Neuronal stem cell (in vitro differentiated cells): ENCODE measurements at regions not wholly inside any gene's neighbourhood (a gene's known extent, or its start where the extent isn't known, plus 50 kb on each side); places are given as distances from the start of the nearest gene placed in this dataset.

Source experiments
- DNase-seq: peaks from one replicate; pipeline ENCODE4 v3.0.0-alpha.2; 2013; ENCODE audit warnings: low spot score
- H2AFZ ChIP-seq: one replicate; pipeline ENCODE4 v1.6.1; 2013; ENCODE audit warnings: mild to moderate bottlenecking, low read length, inconsistent platforms
- H2AK5ac ChIP-seq: 2 replicates; pipeline ENCODE4 v1.6.1; 2013; ENCODE audit warnings: low read depth, mild to moderate bottlenecking, inconsistent platforms, low read length, moderate library complexity, mixed read lengths
- H2BK120ac ChIP-seq: 2 replicates; pipeline ENCODE4 v1.6.1; 2013; ENCODE audit warnings: low read depth, mild to moderate bottlenecking, inconsistent platforms, low read length, moderate library complexity, mixed read lengths
- H2BK12ac ChIP-seq: one replicate; pipeline ENCODE4 v1.6.1; 2013; ENCODE audit warnings: low read length, inconsistent platforms
- H2BK15ac ChIP-seq: 2 replicates; pipeline ENCODE4 v1.6.1; 2013; ENCODE audit warnings: mild to moderate bottlenecking, low read length, inconsistent platforms, mixed read lengths
- H2BK5ac ChIP-seq: one replicate; pipeline ENCODE4 v1.6.1; 2013; ENCODE audit warnings: inconsistent platforms, mild to moderate bottlenecking, low read length, moderate library complexity
- H3K14ac ChIP-seq: one replicate; pipeline ENCODE4 v1.6.1; 2013; ENCODE audit warnings: low read length, inconsistent platforms
- H3K18ac ChIP-seq: 2 replicates; pipeline ENCODE4 v1.6.1; 2013; ENCODE audit warnings: low read length, inconsistent platforms
- H3K23ac ChIP-seq: 2 replicates; pipeline ENCODE4 v1.6.1; 2013; ENCODE audit warnings: low read depth, mild to moderate bottlenecking, mixed read lengths, low read length, inconsistent platforms; ENCODE audit not compliant: poor library complexity
- H3K27ac ChIP-seq: replicated peaks from 3 replicates; pipeline ENCODE4 v1.5.1; 2013; ENCODE audit warnings: low read length, inconsistent platforms
- H3K27me3 ChIP-seq, 3 experiments: 2 replicates each; pipeline ENCODE4 v1.6.1; 2013; ENCODE audit warnings: low read length in 3 of 3, mild to moderate bottlenecking in 2 of 3, inconsistent platforms in 1 of 3, low read depth in 1 of 3, mixed read lengths in 1 of 3, moderate library complexity in 1 of 3; ENCODE audit not compliant: control insufficient read depth in 3 of 3, insufficient read depth in 3 of 3
- H3K36me3 ChIP-seq, 2 donors: replicated peaks in 1 of 2; 2 replicates each; pipeline ENCODE4 v1.6.1; 2013; ENCODE audit warnings: low read length in 2 of 2; ENCODE audit not compliant: control insufficient read depth in 2 of 2, insufficient read depth in 2 of 2
- H3K4ac ChIP-seq: 2 replicates; pipeline ENCODE4 v1.6.1; 2013; ENCODE audit warnings: inconsistent platforms, mild to moderate bottlenecking, low read length, moderate library complexity
- H3K4me1 ChIP-seq, 2 donors: 1 replicate in 1 of 2; 2 replicates in 1 of 2; pipeline ENCODE4 v1.6.1; 2013; ENCODE audit warnings: low read length in 2 of 2, low read depth in 1 of 2; ENCODE audit not compliant: control insufficient read depth in 2 of 2, insufficient read depth in 1 of 2
- H3K4me2 ChIP-seq: one replicate; pipeline ENCODE4 v1.6.1; 2013; ENCODE audit warnings: mild to moderate bottlenecking, low read length, inconsistent platforms; ENCODE audit not compliant: insufficient read depth, poor library complexity, severe bottlenecking
- H3K4me3 ChIP-seq, 2 donors: 2 replicates each; pipeline ENCODE4 v1.5.1; 2013; ENCODE audit warnings: low read length in 2 of 2, mild to moderate bottlenecking in 2 of 2, inconsistent platforms in 1 of 2, moderate library complexity in 1 of 2
- H3K79me1 ChIP-seq: one replicate; pipeline ENCODE4 v1.6.1; 2013; ENCODE audit warnings: low read depth, mild to moderate bottlenecking, inconsistent platforms, low read length, moderate library complexity
- H3K9ac ChIP-seq: one replicate; pipeline ENCODE4 v1.6.1; 2013; ENCODE audit warnings: mild to moderate bottlenecking, low read depth, low read length, inconsistent platforms; ENCODE audit not compliant: poor library complexity
- H3K9me3 ChIP-seq, 2 donors: replicated peaks in 1 of 2; 2 replicates each; pipeline versions ENCODE3 to v1.6.1; 2013; ENCODE audit warnings: low read length in 2 of 2, mild to moderate bottlenecking in 2 of 2, inconsistent platforms in 1 of 2, low read depth in 1 of 2, mixed read lengths in 1 of 2, moderate library complexity in 1 of 2; ENCODE audit not compliant: control insufficient read depth in 2 of 2, insufficient read depth in 1 of 2
- H4K8ac ChIP-seq: one replicate; pipeline ENCODE4 v1.6.1; 2013; ENCODE audit warnings: low read depth, mild to moderate bottlenecking, inconsistent platforms, low read length, moderate library complexity
- H4K91ac ChIP-seq: one replicate; pipeline ENCODE4 v1.6.1; 2013; ENCODE audit warnings: low read length, low read depth, mild to moderate bottlenecking, inconsistent platforms; ENCODE audit not compliant: poor library complexity
- WGBS, 2 donors: extraction: QIAGEN DNeasy Blood & Tissue Kit; methylation state at CpG; one replicate each; pipeline ENCODE4 v1.1.7; 2013; ENCODE audit warnings: missing lambda C conversion rate in 2 of 2, mixed read lengths in 1 of 2; ENCODE audit not compliant: insufficient read length in 2 of 2, insufficient replicate concordance in 1 of 2; ENCODE audit errors: extremely low coverage in 2 of 2; 5-methylcytosine and 5-hydroxymethylcytosine counted together

DNA sequence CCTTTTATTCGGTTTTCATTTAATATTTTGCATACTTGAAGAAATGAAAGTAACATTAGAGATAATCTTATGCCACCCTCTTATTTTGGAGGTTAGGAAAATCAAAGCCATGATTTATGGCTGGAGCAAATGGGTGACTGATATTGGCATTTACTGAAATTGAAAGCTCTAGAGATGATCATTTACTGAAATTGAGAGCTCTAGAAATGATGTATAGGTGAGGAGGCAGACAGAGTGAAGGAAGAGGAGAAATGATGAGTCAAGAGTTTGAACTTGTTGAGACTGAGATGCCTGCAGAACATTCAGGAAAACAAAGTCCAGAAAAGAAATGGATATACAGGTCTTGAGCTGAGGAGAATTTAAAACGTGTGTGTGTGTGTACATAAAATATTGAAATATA lies 217.6 kb downstream of the LTN1 start:
- Histone ChIP-seq H3K27ac (no peak overlapping the region), H3K27me3 (no peaks in the 10 kb centered on the region), H4K91ac (no peak overlapping the region), H2BK12ac (no peak overlapping the region), H3K18ac (no peak overlapping the region), H3K4me3 (no peak overlapping the region), H2BK15ac (no peak overlapping the region), H3K4ac (no peak overlapping the region), H4K8ac (no peak overlapping the region), H2AFZ (no peak overlapping the region), H2BK5ac (no peak overlapping the region), H3K79me1 (no peaks in the 10 kb centered on the region), H3K4me2 (no peak overlapping the region), H3K14ac (no peak overlapping the region), H3K9ac (no peak overlapping the region), H3K4me1 (no peaks in the 10 kb centered on the region), H3K23ac (no peak overlapping the region), H2AK5ac (no peak overlapping the region), H2BK120ac (no peak overlapping the region), H3K9me3 (no peaks in the 10 kb centered on the region), H3K36me3 (no peaks in the 10 kb centered on the region)
- DNase-seq: no peak
- WGBS, 2 donors: no CpG with 5 or more reads among the region's 2 CpGs

DNA sequence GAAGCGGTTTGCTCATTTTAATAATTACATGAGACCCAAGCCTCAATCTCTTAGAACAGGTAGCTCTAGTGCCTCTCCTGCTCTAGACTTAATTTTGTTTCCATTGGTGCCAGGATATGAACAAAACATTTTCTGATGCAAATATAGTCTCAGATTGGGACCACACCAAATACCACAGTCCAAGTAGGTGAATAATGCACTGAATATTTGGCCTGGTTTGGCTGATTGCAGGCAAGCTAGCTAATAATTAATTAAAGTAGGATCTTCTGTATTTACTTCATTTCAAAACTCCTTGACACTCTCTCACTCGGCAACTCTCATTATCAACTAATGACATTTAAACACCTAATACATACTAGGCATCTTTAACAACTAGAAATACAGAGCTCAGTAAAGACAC lies 219.6 kb downstream of the LTN1 start:
- H2BK120ac ChIP-seq: no peak overlapping the region
- no peaks in the 10 kb centered on the region for H3K9me3 ChIP-seq
- H3K36me3 ChIP-seq: no peaks in the 10 kb centered on the region
- no peak overlapping the region for H2AFZ ChIP-seq
- H2AK5ac ChIP-seq: no peak overlapping the region
- H3K79me1 ChIP-seq: no peaks in the 10 kb centered on the region
- H2BK12ac ChIP-seq: no peak overlapping the region
- no peak for DNase-seq
- H3K9ac ChIP-seq: no peak overlapping the region
- H3K18ac ChIP-seq: no peak overlapping the region
- H3K4ac ChIP-seq: no peak overlapping the region
- H4K8ac ChIP-seq: no peak overlapping the region
- H3K23ac ChIP-seq: no peak overlapping the region
- no CpG with 5 or more reads among the region's 2 CpGs for WGBS, 2 donors
- no peak overlapping the region for H3K4me3 ChIP-seq
- H3K4me2 ChIP-seq: no peak overlapping the region
- H2BK5ac ChIP-seq: no peak overlapping the region
- H4K91ac ChIP-seq: no peak overlapping the region
- no peak overlapping the region for H2BK15ac ChIP-seq
- no peak overlapping the region for H3K27ac ChIP-seq
- no peak overlapping the region for H3K14ac ChIP-seq
- no peaks in the 10 kb centered on the region for H3K27me3 ChIP-seq
- no peaks in the 10 kb centered on the region for H3K4me1 ChIP-seq

- Histone ChIP-seq H3K4me3 (no peak overlapping the region), H2BK12ac (no peak overlapping the region), H4K8ac (no peak overlapping the region), H2BK15ac (no peak overlapping the region), H4K91ac (no peak overlapping the region), H3K36me3 (no peaks in the 10 kb centered on the region), H3K4me1 (no peaks in the 10 kb centered on the region), H2BK5ac (no peak overlapping the region), H3K4ac (no peak overlapping the region), H3K14ac (no peak overlapping the region), H3K23ac (no peak overlapping the region), H2AK5ac (no peak overlapping the region), H3K4me2 (no peak overlapping the region), H3K79me1 (no peaks in the 10 kb centered on the region), H3K18ac (no peak overlapping the region), H3K9ac (no peak overlapping the region), H3K27me3 (no peaks in the 10 kb centered on the region), H2BK120ac (no peak overlapping the region), H2AFZ (no peak overlapping the region), H3K27ac (no peak overlapping the region), H3K9me3 (no peaks in the 10 kb centered on the region)
- no CpG with 5 or more reads among the region's 3 CpGs for WGBS, 2 donors
- DNase-seq: no peak
These were observed 220.7 kb downstream of the LTN1 start for GRCh38 chr21:28771790-28772501.

DNA sequence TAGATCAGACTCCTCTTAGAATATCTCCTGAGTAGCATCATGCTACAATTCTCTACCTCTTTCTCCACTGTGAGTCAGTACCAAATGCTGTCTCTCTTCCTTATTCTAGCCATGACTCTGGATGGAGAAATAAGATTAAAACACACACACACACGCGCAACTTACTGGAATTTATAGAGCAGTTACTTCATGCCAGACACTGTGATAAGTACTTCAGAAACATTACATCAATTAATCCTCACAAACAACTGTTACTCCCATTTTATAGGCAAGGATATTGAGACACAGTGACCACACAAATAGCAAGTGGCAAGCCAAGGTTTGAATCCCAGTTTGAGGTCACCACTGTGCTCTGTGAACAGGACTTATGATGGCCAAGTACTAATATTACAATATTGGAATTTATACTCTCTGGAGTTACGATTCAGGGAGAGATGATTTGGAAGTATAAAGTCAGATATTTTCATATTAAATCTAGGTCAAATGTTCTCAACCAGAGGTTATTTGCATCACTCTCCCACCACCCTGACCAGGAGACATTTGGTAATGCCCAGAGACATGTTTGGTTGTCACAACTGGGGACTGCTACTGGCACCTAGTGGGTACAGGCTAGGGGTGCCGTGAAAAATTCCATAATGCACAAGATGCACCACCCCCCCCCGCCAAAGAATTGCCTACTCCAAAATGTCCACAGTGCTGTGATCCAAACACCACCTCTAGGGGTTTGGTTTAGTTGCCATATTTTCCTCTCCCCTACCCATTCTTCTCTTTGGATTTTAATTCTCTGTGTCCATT lies 221.6 kb downstream of the LTN1 start:
- WGBS, 2 donors: no CpG with 5 or more reads among the region's 5 CpGs
- no peaks in the 10 kb centered on the region for H3K4me1 ChIP-seq
- no peak overlapping the region for H3K4me2 ChIP-seq
- H2AFZ ChIP-seq: no peak overlapping the region
- no peaks in the 10 kb centered on the region for H3K9me3 ChIP-seq
- no peaks in the 10 kb centered on the region for H3K27me3 ChIP-seq
- no peak overlapping the region for H3K27ac ChIP-seq
- no peak overlapping the region for H3K23ac ChIP-seq
- no peak overlapping the region for H2BK5ac ChIP-seq
- H2BK120ac ChIP-seq: no peak overlapping the region
- H4K8ac ChIP-seq: no peak overlapping the region
- no peak for DNase-seq
- no peak overlapping the region for H3K18ac ChIP-seq
- no peaks in the 10 kb centered on the region for H3K79me1 ChIP-seq
- no peak overlapping the region for H3K4me3 ChIP-seq
- no peak overlapping the region for H2BK12ac ChIP-seq
- no peak overlapping the region for H3K14ac ChIP-seq
- no peaks in the 10 kb centered on the region for H3K36me3 ChIP-seq
- H4K91ac ChIP-seq: no peak overlapping the region
- H2AK5ac ChIP-seq: no peak overlapping the region
- H2BK15ac ChIP-seq: no peak overlapping the region
- H3K9ac ChIP-seq: no peak overlapping the region
- no peak overlapping the region for H3K4ac ChIP-seq
